Erythroblast (primary cell): ENCODE measurements at regions not wholly inside any gene's neighbourhood (a gene's known extent, or its start where the extent isn't known, plus 50 kb on each side); places are given as distances from the start of the nearest gene placed in this dataset.

ENCODE experiments used
- GATA1 ChIP-seq: IDR thresholded peaks from 2 replicates; pipeline ENCODE4 v1.6.1; 2011; ENCODE audit warnings: low read depth, mild to moderate bottlenecking, control low read depth, low read length, moderate library complexity
- POLR2A ChIP-seq: IDR thresholded peaks from 2 replicates; pipeline ENCODE4 v1.6.1; 2011; ENCODE audit warnings: mild to moderate bottlenecking, low read length

DNA sequence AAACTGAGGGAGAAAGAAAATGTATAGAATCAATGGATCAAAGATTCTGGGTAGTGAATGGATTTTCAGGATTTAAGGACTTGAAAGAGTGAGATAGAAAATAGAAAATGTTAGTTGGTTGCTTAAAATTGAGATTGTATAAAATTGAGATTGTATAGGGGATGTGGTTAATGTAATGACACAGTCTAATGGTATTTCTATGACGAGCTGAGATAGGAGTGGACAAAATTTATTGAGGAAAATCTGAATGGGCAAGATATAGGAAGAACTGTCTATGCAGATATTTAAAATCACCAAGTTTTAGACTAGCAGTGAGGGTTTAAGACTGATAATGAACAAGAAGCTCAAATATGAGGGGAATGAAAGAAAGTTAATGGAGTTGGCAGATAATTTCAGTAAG, 406.6 kb downstream of the NYAP2 start:
- TF ChIP-seq POLR2A (no peak), GATA1 (no peak)
